DND-41 (cell line): ENCODE measurements at regions not wholly inside any gene's neighbourhood (a gene's known extent, or its start where the extent isn't known, plus 50 kb on each side); places are given as distances from the start of the nearest gene placed in this dataset.

Experiments used
- ATAC-seq: fragments of 200-7000 bp; cut with Tn5 transposase; 3 replicates; pipeline ENCODE4 v1.9.1; 2021; ENCODE audit warnings: low read depth; ENCODE audit not compliant: insufficient read depth
- DNase-seq: peaks from one replicate; pipeline ENCODE4 v3.0.0-alpha.2; 2020
- H2AFZ ChIP-seq: 2 replicates; pipeline ENCODE4 v1.6.0; 2012; ENCODE audit warnings: low read depth, low read length
- H3K27ac ChIP-seq: 2 replicates; pipeline ENCODE4 v1.5.1; 2012; ENCODE audit warnings: low read length, inconsistent platforms
- H3K27me3 ChIP-seq: fragments of 200-600 bp; sonication (generic); 2 replicates; pipeline ENCODE4 v1.6.0; 2012; ENCODE audit warnings: low read length, mild to moderate bottlenecking, inconsistent platforms; ENCODE audit not compliant: insufficient read depth, poor library complexity
- H3K36me3 ChIP-seq: 2 replicates; pipeline ENCODE4 v1.5.1; 2012; ENCODE audit warnings: low read length, inconsistent platforms; ENCODE audit not compliant: insufficient read depth
- H3K4me1 ChIP-seq: 2 replicates; pipeline ENCODE4 v1.5.1; 2012; ENCODE audit warnings: mild to moderate bottlenecking, low read length; ENCODE audit not compliant: insufficient read depth
- H3K4me2 ChIP-seq: 2 replicates; pipeline ENCODE4 v1.6.0; 2012; ENCODE audit warnings: mild to moderate bottlenecking, moderate library complexity, low read length, inconsistent platforms; ENCODE audit not compliant: insufficient read depth
- H3K4me3 ChIP-seq, 2 experiments: fragments of 200-600 bp in 1 of 2; shearing (Covaris generic) in 1 of 2; 2 replicates each; pipeline ENCODE4 v1.5.1; 2012 to 2016; ENCODE audit warnings: inconsistent platforms in 2 of 2, low read length in 2 of 2, mild to moderate bottlenecking in 2 of 2, low read depth in 1 of 2, moderate library complexity in 1 of 2
- H3K79me2 ChIP-seq: 2 replicates; pipeline ENCODE4 v1.6.0; 2012; ENCODE audit warnings: low read length, inconsistent platforms; ENCODE audit not compliant: insufficient read depth
- H3K9ac ChIP-seq: 2 replicates; pipeline ENCODE4 v1.6.0; 2012; ENCODE audit warnings: low read depth, mild to moderate bottlenecking, inconsistent platforms, low read length, moderate library complexity
- H3K9me3 ChIP-seq: 2 replicates; pipeline ENCODE4 v1.5.1; 2012; ENCODE audit warnings: low read length, moderate library complexity, mild to moderate bottlenecking, inconsistent platforms; ENCODE audit not compliant: insufficient read depth, severe bottlenecking
- H4K20me1 ChIP-seq: 2 replicates; pipeline ENCODE4 v1.6.0; 2012; ENCODE audit warnings: low read length; ENCODE audit not compliant: insufficient read depth
- EZH2 ChIP-seq: IDR thresholded peaks from 3 replicates; pipeline ENCODE4 v1.6.1; 2012; ENCODE audit warnings: borderline replicate concordance, low read depth, mild to moderate bottlenecking, moderate library complexity, low read length, inconsistent platforms; ENCODE audit not compliant: severe bottlenecking
- TF ChIP-seq, protein P1 (sequence below): IDR thresholded peaks from 2 replicates; pipeline ENCODE4 v1.5.1; 2012; ENCODE audit warnings: borderline replicate concordance, low read length, moderate library complexity, mild to moderate bottlenecking; ENCODE audit not compliant: poor library complexity, severe bottlenecking; ENCODE audit errors: extremely low read depth

DNA sequence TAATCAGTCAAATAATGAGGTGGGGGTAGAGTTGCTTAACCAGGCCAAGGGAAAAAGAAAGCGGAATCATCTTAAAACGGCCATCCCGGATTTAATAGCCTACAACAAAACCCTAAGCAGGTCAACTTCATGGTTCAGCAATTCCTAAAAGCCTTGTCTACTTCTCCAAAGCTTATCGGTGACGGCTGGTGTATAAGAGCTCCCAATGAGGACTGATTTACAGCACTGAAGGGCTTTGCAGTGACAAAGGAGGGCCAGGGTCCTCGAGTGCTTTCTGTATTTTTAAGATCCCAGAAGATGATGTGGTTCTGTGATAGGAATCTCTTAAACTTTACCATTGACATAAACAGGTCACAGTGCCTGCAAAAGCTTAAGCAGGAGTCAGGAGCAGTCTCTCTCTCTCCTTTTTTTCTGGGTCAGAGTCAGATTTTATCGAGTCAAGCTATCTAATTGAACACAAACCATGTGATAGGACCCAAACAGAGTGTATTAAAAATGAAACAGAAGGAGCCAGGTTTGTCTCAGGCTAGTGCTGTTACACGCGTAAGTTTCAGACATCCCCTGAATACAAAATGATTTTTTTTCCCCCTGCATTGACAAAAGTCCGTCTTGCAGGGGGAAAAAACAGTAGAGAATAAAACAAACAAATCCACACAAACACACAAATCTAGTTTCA is 663.6 kb upstream of the ZNF608 start:
- H3K4me1 ChIP-seq = peaks cover 36% of the 10 kb centered on the region
- DNase-seq = no peak

DNA sequence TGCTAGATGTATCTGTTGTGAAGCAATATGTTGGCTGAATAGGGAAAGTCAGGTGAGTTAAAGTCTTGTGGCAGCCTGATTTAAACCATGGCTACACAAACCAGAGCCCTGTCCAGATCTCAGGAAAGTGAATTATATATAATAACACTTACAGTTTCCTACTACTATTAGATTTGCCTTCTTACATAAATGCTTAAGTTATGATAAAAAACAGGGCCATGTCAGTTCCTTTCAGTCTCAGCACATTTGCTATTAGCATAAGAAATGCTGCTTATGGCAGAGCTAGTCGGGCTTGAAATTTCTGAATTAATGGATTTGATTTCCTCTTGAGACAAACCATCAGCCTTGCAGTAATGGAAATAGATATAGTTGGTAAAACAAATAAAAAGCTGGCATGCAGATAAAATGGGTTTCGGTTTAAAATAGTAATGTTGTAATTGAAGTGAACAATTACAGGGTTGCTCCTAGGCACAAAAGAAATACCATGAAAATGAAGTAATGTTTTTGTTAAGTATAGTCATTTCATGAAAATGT is 664.2 kb upstream of the ZNF608 start:
- ATAC-seq = no peak
- Histone ChIP-seq H3K4me2 (no peak overlapping the region; the same call in 1 of the 2 replicates), H3K9me3 (no peaks in the 10 kb centered on the region), H3K27me3 (no peaks in the 10 kb centered on the region), H3K36me3 (no peaks in the 10 kb centered on the region), H3K4me3 (no peak overlapping the region), H3K9ac (no peak overlapping the region), H2AFZ (no peak overlapping the region), H3K4me1 (peaks cover 36% of the 10 kb centered on the region), H4K20me1 (no peaks in the 10 kb centered on the region), H3K27ac (no peak overlapping the region), H3K79me2 (no peaks in the 10 kb centered on the region)
- no peak for TF ChIP-seq EZH2
- TF ChIP-seq, protein P1, sequence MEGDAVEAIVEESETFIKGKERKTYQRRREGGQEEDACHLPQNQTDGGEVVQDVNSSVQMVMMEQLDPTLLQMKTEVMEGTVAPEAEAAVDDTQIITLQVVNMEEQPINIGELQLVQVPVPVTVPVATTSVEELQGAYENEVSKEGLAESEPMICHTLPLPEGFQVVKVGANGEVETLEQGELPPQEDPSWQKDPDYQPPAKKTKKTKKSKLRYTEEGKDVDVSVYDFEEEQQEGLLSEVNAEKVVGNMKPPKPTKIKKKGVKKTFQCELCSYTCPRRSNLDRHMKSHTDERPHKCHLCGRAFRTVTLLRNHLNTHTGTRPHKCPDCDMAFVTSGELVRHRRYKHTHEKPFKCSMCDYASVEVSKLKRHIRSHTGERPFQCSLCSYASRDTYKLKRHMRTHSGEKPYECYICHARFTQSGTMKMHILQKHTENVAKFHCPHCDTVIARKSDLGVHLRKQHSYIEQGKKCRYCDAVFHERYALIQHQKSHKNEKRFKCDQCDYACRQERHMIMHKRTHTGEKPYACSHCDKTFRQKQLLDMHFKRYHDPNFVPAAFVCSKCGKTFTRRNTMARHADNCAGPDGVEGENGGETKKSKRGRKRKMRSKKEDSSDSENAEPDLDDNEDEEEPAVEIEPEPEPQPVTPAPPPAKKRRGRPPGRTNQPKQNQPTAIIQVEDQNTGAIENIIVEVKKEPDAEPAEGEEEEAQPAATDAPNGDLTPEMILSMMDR = no peak
- no peak for DNase-seq

More for the DNA sequence above, 663.6 kb upstream of the ZNF608 start:
- Histone ChIP-seq H4K20me1 (no peaks in the 10 kb centered on the region), H3K4me2 (peak overlapping the region; percentile 21; the same call in 1 of the 2 replicates), H3K9me3 (no peaks in the 10 kb centered on the region), H3K79me2 (no peaks in the 10 kb centered on the region), H3K27me3 (no peaks in the 10 kb centered on the region), H3K9ac (no peak overlapping the region), H3K27ac (no peak overlapping the region; the same call in 1 of the 2 replicates), H3K4me3 (no peak overlapping the region), H2AFZ (peak overlapping the region; percentile 24; the same call in 1 of the 2 replicates), H3K36me3 (no peaks in the 10 kb centered on the region)
- ATAC-seq = peak; percentile 19; the same call in 1 of the 3 replicates
- TF ChIP-seq, protein P1 = no peak
- TF ChIP-seq EZH2 = no peak

DNA sequence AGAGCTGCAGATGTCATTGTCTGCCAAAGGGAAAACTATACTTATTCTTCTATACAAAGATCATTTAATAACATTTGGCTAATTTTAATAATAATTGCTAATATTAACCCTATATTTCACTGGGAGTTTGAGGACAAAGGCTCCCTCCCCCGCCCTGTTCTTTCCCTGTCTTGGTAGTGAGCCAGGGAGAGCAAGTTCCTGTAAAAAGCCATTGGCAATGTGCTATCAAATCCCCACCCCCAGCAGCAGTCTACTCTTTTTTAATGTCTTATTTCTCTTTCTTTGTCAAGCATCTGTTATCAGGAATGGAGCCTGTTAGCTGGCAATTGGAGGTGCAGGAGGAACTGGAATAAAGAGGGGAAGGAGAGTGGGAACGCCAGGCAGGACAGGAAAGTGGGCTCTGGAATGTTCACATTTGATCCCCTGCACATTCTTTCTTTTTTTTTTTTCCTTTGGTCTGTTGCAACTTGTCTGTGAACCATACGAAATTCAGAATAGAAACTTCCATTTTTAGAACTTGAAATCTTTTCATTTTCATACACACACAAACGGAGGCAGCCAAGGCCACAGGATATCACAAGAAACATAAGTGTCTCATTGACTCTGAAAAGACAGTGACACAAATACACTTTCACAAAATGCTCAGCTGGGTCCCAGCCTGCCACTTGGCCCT is 664.8 kb upstream of the ZNF608 start:
- Histone ChIP-seq H3K4me2 (no peak overlapping the region), H3K36me3 (no peaks in the 10 kb centered on the region), H3K4me3 (no peak overlapping the region), H3K9me3 (no peaks in the 10 kb centered on the region), H4K20me1 (no peaks in the 10 kb centered on the region), H3K27ac (no peak overlapping the region), H2AFZ (peak overlapping the region; percentile 53; the same call in 1 of the 2 replicates), H3K27me3 (no peaks in the 10 kb centered on the region), H3K9ac (no peak overlapping the region), H3K79me2 (no peaks in the 10 kb centered on the region), H3K4me1 (peaks cover 36% of the 10 kb centered on the region)
- no peak for TF ChIP-seq EZH2
- TF ChIP-seq, protein P1 = no peak
- no peak for ATAC-seq
- DNase-seq = no peak
